Immature natural killer cell (primary cell): ENCODE measurements at regions not wholly inside any gene's neighbourhood (a gene's known extent, or its start where the extent isn't known, plus 50 kb on each side); places are given as distances from the start of the nearest gene placed in this dataset.

Experiments
- DNase-seq, 3 donors: peaks; one replicate each; pipeline ENCODE4 v3.0.0; 2022; ENCODE audit warnings: mixed read lengths in 1 of 3
- H3K27ac Mint-ChIP-seq, 6 donors: one replicate each; pipeline ENCODE4 v1.8.0; 2020; ENCODE audit warnings: mixed read lengths in 6 of 6, mild to moderate bottlenecking in 5 of 6, inconsistent platforms in 4 of 6, moderate library complexity in 3 of 6
- H3K27me3 Mint-ChIP-seq, 3 donors: one replicate each; pipeline ENCODE4 v1.8.0; 2020 to 2021; ENCODE audit warnings: low read depth in 3 of 3, mild to moderate bottlenecking in 3 of 3, mixed read lengths in 3 of 3, moderate library complexity in 3 of 3, inconsistent platforms in 1 of 3
- H3K36me3 Mint-ChIP-seq, 3 donors: one replicate each; pipeline ENCODE4 v1.8.0; 2020; ENCODE audit warnings: mixed read lengths in 3 of 3, inconsistent platforms in 2 of 3, mild to moderate bottlenecking in 2 of 3
- H3K4me1 Mint-ChIP-seq, 2 donors: one replicate each; pipeline ENCODE4 v1.8.0; 2020; ENCODE audit warnings: inconsistent platforms in 2 of 2, mild to moderate bottlenecking in 2 of 2, mixed read lengths in 2 of 2, moderate library complexity in 1 of 2
- H3K4me3 Mint-ChIP-seq, 5 donors: one replicate each; pipeline ENCODE4 v1.8.0; 2020; ENCODE audit warnings: mild to moderate bottlenecking in 5 of 5, mixed read lengths in 5 of 5, inconsistent platforms in 3 of 5, moderate library complexity in 3 of 5
- H3K9me3 Mint-ChIP-seq, 6 donors: one replicate each; pipeline ENCODE4 v1.8.0; 2020; ENCODE audit warnings: mild to moderate bottlenecking in 6 of 6, mixed read lengths in 6 of 6, inconsistent platforms in 4 of 6, moderate library complexity in 3 of 6

DNA sequence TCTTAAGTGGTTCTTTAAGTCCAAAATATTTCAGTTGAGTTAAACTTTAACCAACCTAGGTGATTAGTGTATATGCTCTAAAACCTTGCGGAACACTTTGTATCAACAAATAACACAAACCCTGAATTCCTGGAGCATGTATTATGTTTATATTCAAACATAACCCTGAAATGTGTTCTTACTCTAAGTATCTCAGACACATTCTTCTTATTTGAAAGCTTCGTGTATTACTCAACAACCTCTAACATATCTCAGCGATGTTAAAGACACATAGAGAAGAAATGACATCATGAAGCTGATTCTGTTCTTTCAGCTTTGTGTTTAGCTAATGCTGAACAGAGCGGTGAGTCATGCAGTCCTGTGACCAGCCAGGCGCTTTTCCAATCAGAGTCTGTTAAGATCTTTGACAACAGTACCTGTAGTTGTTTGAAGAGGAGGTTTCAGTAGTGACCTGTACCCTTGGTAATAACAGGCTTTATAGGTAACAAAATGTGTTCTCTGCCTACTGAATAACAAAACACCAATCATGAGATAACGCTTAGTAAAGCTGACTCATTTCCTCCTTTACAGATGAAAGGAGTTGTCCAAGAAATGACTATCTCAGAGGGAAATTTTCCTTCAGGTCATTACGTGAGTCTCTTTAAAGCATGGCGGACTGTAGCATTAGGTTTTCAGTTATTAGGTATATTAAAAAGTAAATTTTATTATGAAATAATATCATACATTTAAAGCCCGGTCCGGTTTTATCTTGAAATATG, 67.3 kb upstream of the KLF6 start:
- H3K36me3 Mint-ChIP-seq, result no peaks in the 10 kb centered on the region
- peak in 1 of 3 donors; percentile 59 for DNase-seq
- H3K27me3 Mint-ChIP-seq, result peaks cover 2 to 3% (median 2%) of the 10 kb centered on the region in 3 donors
- no peaks in the 10 kb centered on the region for H3K9me3 Mint-ChIP-seq
- peaks cover 14 to 19% of the 10 kb centered on the region in 2 donors for H3K4me1 Mint-ChIP-seq
- peak overlapping the region in 1 of 5 donors; percentile 74 for H3K4me3 Mint-ChIP-seq
- peak overlapping the region in 4 of 6 donors; percentile 30 to 89 (median 72) for H3K27ac Mint-ChIP-seq

GRCh38 chr10:3850999-3851937, 66.3 kb upstream of the KLF6 start:
- Mint-ChIP-seq H3K27me3 (peaks cover 2% of the 10 kb centered on the region in 3 donors), H3K36me3 (no peaks in the 10 kb centered on the region), H3K27ac (peak overlapping the region in 5 of 6 donors; percentile 8 to 89 (median 61)), H3K4me3 (peak overlapping the region in 1 of 5 donors; percentile 74), H3K9me3 (no peaks in the 10 kb centered on the region), H3K4me1 (peaks cover 14 to 19% of the 10 kb centered on the region in 2 donors)
- peak in 1 of 3 donors; percentile 18 for DNase-seq

GRCh38 chr10:3848775-3849635, 64.0 kb upstream of the KLF6 start:
- Mint-ChIP-seq H3K27ac (no peak overlapping the region), H3K4me1 (peaks cover 14 to 19% of the 10 kb centered on the region in 2 donors), H3K36me3 (no peaks in the 10 kb centered on the region), H3K9me3 (no peaks in the 10 kb centered on the region), H3K4me3 (no peak overlapping the region), H3K27me3 (peaks cover 0 to 2% (median 0%) of the 10 kb centered on the region in 3 donors)
- no peak for DNase-seq

DNA sequence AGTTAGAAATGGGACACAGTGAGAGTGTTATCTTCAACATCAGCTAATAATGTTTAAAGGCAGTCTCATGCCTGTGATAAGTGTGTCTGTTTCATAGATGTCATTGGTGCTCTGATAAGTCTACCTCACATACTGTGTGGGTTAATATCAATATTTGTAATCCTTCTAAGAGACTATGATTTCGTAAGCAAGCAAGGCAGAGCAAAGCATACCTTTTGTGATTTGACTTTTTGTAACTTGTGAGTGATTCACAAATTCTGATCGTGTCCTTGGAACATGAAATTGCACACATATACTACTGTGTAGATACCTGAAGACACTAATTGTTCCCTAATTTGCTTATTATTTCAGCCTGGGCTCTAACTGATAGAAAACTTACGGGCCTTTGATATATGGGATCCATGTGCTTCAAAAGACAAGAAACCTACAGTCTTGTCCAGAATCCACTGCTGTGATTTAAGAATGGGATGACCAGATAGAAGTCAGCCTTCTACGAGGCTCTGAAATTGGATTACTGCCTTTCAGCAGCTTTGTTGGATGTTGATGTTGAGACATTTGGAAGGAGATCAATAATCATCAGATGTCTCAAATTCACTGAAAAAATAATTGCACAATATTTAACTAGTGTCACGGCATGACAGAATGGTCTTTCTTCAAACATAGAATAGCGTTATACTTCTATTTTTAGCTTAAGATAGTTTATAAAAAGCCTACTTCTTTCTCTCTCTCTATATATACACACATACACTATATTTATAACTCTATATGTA, 63.2 kb upstream of the KLF6 start:
- Mint-ChIP-seq H3K36me3 (peaks cover 0 to 3% (median 0%) of the 10 kb centered on the region in 3 donors), H3K4me1 (peaks cover 14 to 19% of the 10 kb centered on the region in 2 donors), H3K9me3 (no peaks in the 10 kb centered on the region), H3K27me3 (no peaks in the 10 kb centered on the region), H3K4me3 (no peak overlapping the region), H3K27ac (no peak overlapping the region)
- DNase-seq, result no peak

GRCh38 chr10:3846736-3847135, 61.7 kb upstream of the KLF6 start:
- peaks cover 7 to 8% of the 10 kb centered on the region in 2 donors for H3K4me1 Mint-ChIP-seq
- H3K36me3 Mint-ChIP-seq, result peaks cover 0 to 3% (median 0%) of the 10 kb centered on the region in 3 donors
- H3K4me3 Mint-ChIP-seq, result no peak overlapping the region
- H3K27me3 Mint-ChIP-seq, result no peaks in the 10 kb centered on the region
- H3K9me3 Mint-ChIP-seq, result no peaks in the 10 kb centered on the region
- no peak overlapping the region for H3K27ac Mint-ChIP-seq
- DNase-seq, result no peak

DNA sequence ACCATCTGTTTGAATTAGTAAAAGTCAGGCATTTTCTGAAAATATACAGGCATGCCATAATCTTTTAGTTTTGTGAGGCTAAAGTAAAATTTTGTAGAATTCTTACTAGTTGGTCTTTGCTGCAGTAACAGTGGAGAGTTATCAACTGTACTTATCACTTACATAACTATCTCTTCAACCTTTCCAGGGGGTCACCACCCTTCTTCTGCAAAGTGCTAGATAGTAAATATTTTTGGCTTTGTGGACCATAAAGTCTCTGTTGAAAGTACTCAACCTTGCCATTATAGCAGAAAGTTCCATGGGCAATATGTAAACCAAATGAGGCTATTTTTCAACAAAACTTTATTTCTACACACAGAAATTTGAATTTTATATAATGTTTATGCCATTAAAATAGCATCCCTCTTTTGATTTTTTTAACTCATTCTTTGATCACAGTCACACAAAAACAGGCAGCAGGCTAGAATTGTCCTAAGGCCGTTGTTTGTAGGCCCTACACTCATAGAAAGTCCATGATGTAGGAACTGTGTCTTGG, 59.5 kb upstream of the KLF6 start:
- Mint-ChIP-seq H3K9me3 (peaks cover 0 to 2% (median 0%) of the 10 kb centered on the region in 6 donors), H3K4me3 (no peak overlapping the region), H3K4me1 (no peaks in the 10 kb centered on the region), H3K27ac (no peak overlapping the region), H3K27me3 (peaks cover 0 to 3% (median 2%) of the 10 kb centered on the region in 3 donors), H3K36me3 (peaks cover 0 to 3% (median 0%) of the 10 kb centered on the region in 3 donors)
- DNase-seq, result no peak

GRCh38 chr10:3838460-3839437, 53.7 kb upstream of the KLF6 start:
- peaks cover 0 to 4% (median 0%) of the 10 kb centered on the region in 6 donors for H3K9me3 Mint-ChIP-seq
- H3K27ac Mint-ChIP-seq, result no peak overlapping the region
- DNase-seq, result no peak
- no peak overlapping the region for H3K4me3 Mint-ChIP-seq
- H3K27me3 Mint-ChIP-seq, result peaks cover 0 to 3% (median 2%) of the 10 kb centered on the region in 3 donors
- H3K36me3 Mint-ChIP-seq, result peaks cover 0 to 3% (median 0%) of the 10 kb centered on the region in 3 donors
- H3K4me1 Mint-ChIP-seq, result peaks cover 12 to 16% of the 10 kb centered on the region in 2 donors

DNA sequence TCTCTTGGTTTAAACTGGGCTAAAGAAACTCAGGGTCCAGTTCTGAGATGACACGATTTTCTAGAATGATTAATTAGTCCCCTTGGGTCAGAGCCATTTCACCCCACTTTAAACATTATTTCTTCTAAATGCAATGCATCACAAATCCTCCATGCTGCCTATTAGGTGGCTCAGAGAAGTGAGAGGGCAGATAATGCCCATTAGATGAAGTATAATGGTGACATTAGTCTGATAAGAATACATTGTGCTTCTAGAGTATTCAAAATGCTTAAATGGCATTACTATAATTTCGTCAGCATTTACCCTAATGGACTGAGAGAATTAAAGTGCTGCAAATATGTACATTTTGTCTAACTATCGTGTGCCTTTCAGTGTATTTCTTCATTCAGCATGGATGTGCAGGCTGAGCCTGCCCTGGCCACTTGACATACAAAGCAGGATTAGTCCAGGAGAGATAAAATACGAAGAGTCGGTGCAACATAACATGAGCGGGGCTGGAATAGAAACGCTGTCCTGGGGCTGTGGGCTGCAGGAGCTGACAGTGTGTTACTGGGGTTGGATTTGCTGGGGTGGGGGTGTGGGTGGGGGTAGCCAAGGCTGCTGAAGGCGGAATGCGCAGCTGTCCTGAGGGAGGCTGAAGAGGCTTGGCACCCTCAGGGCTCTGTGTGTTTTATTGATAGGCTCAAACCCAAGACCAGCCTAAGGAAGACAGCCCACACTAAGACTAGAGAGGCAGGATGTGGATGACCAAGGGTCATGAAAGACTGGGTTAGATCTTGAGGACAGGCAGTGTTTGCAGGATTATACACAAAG, 52.8 kb upstream of the KLF6 start:
- peak overlapping the region in 1 of 6 donors; percentile 24 for H3K27ac Mint-ChIP-seq
- no peaks in the 10 kb centered on the region for H3K36me3 Mint-ChIP-seq
- peaks cover 0 to 3% (median 2%) of the 10 kb centered on the region in 3 donors for H3K27me3 Mint-ChIP-seq
- peaks cover 0 to 4% (median 0%) of the 10 kb centered on the region in 6 donors for H3K9me3 Mint-ChIP-seq
- no peak overlapping the region for H3K4me3 Mint-ChIP-seq
- H3K4me1 Mint-ChIP-seq, result peaks cover 12 to 16% of the 10 kb centered on the region in 2 donors
- no peak for DNase-seq

GRCh38 chr10:3836222-3836820, 51.3 kb upstream of the KLF6 start:
- peak in 1 of 3 donors; percentile 18 for DNase-seq
- Mint-ChIP-seq H3K4me3 (peak overlapping the region in 1 of 5 donors; percentile 30), H3K4me1 (peaks cover 12 to 16% of the 10 kb centered on the region in 2 donors), H3K36me3 (no peaks in the 10 kb centered on the region), H3K27me3 (peaks cover 0 to 3% (median 2%) of the 10 kb centered on the region in 3 donors), H3K27ac (peak overlapping the region in 4 of 6 donors; percentile 4 to 48 (median 4)), H3K9me3 (peaks cover 0 to 4% (median 0%) of the 10 kb centered on the region in 6 donors)

DNA sequence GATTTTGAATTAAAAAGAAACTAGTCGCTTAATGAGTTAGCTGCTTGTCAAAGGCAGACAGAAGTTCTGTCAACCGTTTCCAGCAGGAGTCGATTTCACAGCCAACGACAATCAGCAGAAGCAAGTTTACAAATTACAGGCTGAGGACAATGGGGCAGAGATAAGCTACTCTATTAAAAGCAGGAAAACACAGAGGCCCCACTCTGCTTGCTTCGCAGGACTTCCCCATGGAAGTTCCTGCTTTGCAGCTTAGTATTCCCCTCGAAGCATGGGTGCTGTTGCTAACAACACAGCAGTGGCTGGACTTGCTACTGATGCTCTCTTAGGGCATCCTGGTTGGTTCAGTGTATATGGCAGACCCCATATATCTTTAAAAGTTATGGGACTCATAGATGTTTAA, 50.8 kb upstream of the KLF6 start:
- Mint-ChIP-seq H3K27ac (no peak overlapping the region), H3K4me3 (no peak overlapping the region), H3K4me1 (peaks cover 12 to 16% of the 10 kb centered on the region in 2 donors), H3K36me3 (no peaks in the 10 kb centered on the region), H3K9me3 (peaks cover 0 to 4% (median 0%) of the 10 kb centered on the region in 6 donors), H3K27me3 (peaks cover 0 to 3% (median 2%) of the 10 kb centered on the region in 3 donors)
- no peak for DNase-seq
